Brain microvascular endothelial cell (primary cell): ENCODE measurements at regions not wholly inside any gene's neighbourhood (a gene's known extent, or its start where the extent isn't known, plus 50 kb on each side); places are given as distances from the start of the nearest gene placed in this dataset.

Source experiments
- DNase-seq: peaks from one replicate; pipeline ENCODE4 v3.0.0-alpha.2; 2020
- H3K27ac ChIP-seq: fragments of 250-450 bp; sonication (Bioruptor Pico); 2 replicates; pipeline ENCODE4 v1.5.1; 2020; ENCODE audit warnings: mild to moderate bottlenecking, moderate library complexity
- H3K27me3 ChIP-seq: fragments of 250-450 bp; sonication (Bioruptor Pico); replicated peaks from 2 replicates; pipeline ENCODE4 v1.5.1; 2020; ENCODE audit warnings: mild to moderate bottlenecking
- H3K36me3 ChIP-seq: fragments of 250-450 bp; sonication (Bioruptor Pico); replicated peaks from 2 replicates; pipeline ENCODE4 v1.5.1; 2020; ENCODE audit warnings: mild to moderate bottlenecking
- H3K4me3 ChIP-seq: 2 replicates; pipeline ENCODE4 v1.5.1; 2011; ENCODE audit warnings: low read depth, mild to moderate bottlenecking, control low read depth, low read length, moderate library complexity
- CTCF ChIP-seq: IDR thresholded peaks from 2 replicates; pipeline ENCODE4 v1.5.1; 2011; ENCODE audit warnings: low read depth, mild to moderate bottlenecking, moderate library complexity, low read length, control low read depth, inconsistent platforms; ENCODE audit errors: missing control alignments
- in situ Hi-C: cut with HindIII; loops from 2 replicates; pipeline ENCODE4 v1.10.0; 2017; ENCODE audit warnings: low sequenced_read_pairs, low pct_ligation_motif_present

DNA sequence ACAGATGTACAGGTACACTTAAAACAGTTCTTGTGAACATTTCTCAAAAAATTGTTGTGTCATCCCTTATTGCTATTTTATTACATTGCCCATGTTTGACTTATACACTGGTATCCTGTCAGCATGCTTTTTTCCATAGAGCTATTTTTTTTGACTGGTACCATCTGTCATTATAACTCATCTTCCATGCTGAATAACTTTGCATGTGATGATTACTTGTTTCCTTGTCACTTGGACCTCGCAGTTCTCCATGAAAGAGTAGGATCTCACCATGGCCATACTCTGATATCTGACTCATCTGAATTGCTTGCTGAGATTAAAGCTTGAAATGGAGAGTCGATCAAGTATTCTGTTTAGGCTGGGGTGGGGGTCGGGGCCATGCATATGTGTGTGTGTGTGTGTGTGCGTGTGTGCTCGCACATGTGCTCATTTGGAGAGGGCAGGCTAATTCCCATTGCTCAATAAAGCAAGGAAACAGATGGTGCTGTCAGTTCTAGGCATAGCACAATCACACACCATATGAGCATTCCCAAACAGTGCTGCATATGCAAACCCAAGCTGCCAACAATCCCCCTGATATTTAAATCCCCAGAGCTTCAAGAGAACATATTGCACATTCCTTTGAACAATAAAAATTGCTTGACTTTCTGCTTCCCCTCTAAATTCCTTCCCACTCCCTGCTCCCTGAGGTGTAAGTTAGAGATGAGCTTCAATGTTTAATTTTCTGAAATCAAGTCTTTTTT, 62.9 kb downstream of the NHLRC3 start:
- Histone ChIP-seq H3K4me3 (no peak overlapping the region), H3K36me3 (no peaks in the 10 kb centered on the region), H3K27ac (no peak overlapping the region), H3K27me3 (no peaks in the 10 kb centered on the region)
- DNase-seq = no peak
- in situ Hi-C loops = no loop called here
- no peak for TF ChIP-seq CTCF

- in situ Hi-C loops = no loop called here
- no peaks in the 10 kb centered on the region for H3K27me3 ChIP-seq
- H3K4me3 ChIP-seq = no peak overlapping the region
- no peaks in the 10 kb centered on the region for H3K36me3 ChIP-seq
- H3K27ac ChIP-seq = no peak overlapping the region
- DNase-seq = no peak
- TF ChIP-seq CTCF = no peak
Observed at GRCh38 chr13:39102981-39103490, 64.8 kb downstream of the NHLRC3 start.

GRCh38 chr13:39105110-39105509, 66.9 kb downstream of the NHLRC3 start:
- Histone ChIP-seq H3K4me3 (no peak overlapping the region), H3K27me3 (no peaks in the 10 kb centered on the region), H3K27ac (no peak overlapping the region), H3K36me3 (no peaks in the 10 kb centered on the region)
- TF ChIP-seq CTCF = no peak
- in situ Hi-C loops = no loop called here
- no peak for DNase-seq

DNA sequence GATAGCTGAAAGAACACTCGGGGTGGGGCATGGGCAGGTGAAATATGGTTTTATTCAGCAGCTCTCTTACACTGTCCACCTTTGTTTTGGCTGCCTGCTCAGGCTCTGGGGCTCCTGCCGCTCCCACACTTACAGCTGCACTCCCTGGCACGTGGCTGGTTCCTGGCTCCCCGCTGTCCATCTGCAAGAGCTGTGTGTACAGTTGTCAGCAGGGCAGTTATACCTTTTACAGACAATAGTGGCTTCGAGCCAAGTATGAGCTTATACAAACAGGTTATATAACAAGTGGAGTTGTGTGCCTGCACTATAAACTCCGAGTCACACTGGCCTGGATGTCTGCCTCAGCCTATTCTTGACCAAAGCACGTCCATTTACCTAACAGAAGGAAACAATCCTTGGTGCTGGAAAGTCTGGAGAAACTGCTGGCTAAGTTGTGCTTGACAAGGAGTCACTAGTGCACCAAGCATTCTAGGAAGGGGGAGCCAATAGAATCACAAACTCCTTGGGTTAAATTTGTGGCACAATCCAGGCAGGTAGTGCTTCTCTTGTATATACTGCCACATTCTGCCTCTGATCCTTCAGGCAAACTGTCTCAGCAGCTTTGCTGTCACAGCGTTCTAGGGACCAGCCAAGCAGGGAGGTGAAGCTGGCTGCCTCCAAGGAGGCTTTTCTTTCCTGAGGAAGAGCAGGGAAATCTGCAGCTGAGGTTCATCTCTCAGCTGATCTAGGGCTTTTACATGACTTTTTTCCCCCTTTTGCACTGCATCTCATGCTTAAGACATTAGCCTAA, 68.2 kb downstream of the NHLRC3 start:
- H3K27ac ChIP-seq = no peak overlapping the region
- TF ChIP-seq CTCF = no peak
- in situ Hi-C loops = no loop called here
- no peaks in the 10 kb centered on the region for H3K36me3 ChIP-seq
- DNase-seq = no peak
- H3K4me3 ChIP-seq = no peak overlapping the region
- no peaks in the 10 kb centered on the region for H3K27me3 ChIP-seq

GRCh38 chr13:39107561-39107960, 69.3 kb downstream of the NHLRC3 start:
- TF ChIP-seq CTCF = no peak
- DNase-seq = no peak
- H3K27me3 ChIP-seq = no peaks in the 10 kb centered on the region
- H3K27ac ChIP-seq = no peak overlapping the region
- no peaks in the 10 kb centered on the region for H3K36me3 ChIP-seq
- H3K4me3 ChIP-seq = no peak overlapping the region
- in situ Hi-C loops = no loop called here
